Colonic mucosa (tissue), 4 donors: ENCODE measurements at regions not wholly inside any gene's neighbourhood (a gene's known extent, or its start where the extent isn't known, plus 50 kb on each side); places are given as distances from the start of the nearest gene placed in this dataset.

Source experiments
- DNase-seq: peaks from one replicate; pipeline ENCODE4 v3.0.0-alpha.2; 2020
- H3K27ac ChIP-seq: fragments of 200-600 bp; one replicate; pipeline ENCODE4 v1.8.0; 2021
- H3K27me3 ChIP-seq: fragments of 200-600 bp; one replicate; pipeline ENCODE4 v1.8.0; 2021
- H3K36me3 ChIP-seq: fragments of 200-600 bp; one replicate; pipeline ENCODE4 v1.8.0; 2021
- H3K4me1 ChIP-seq: fragments of 200-600 bp; one replicate; pipeline ENCODE4 v1.8.0; 2021; ENCODE audit warnings: mild to moderate bottlenecking
- H3K4me3 ChIP-seq: fragments of 200-600 bp; one replicate; pipeline ENCODE4 v1.8.0; 2021
- H3K9ac ChIP-seq, 2 donors: one replicate each; pipeline ENCODE4 v1.7.0; 2013; ENCODE audit warnings: control low read depth in 2 of 2, low read depth in 2 of 2, low read length in 2 of 2
- H3K9me3 ChIP-seq: fragments of 200-600 bp; one replicate; pipeline ENCODE4 v1.8.0; 2021
- CTCF ChIP-seq: fragments of 200-600 bp; IDR thresholded peaks from one replicate; pipeline ENCODE4 v1.8.0; 2022; ENCODE audit warnings: antibody characterized with exemption, mild to moderate bottlenecking
- intact Hi-C: fragments of 100-400 bp; cut with DNase I; formaldehyde crosslinking; loops from one replicate; pipeline ENCODE4 v1.14.1; 2022
- donor health status: healthy.
- donor health status: DM: no; HTN: no; CAD: no.
- donor health status: DM: no; HTN: no; CAD: no.

- intact Hi-C loops: no loop called here
- no peak overlapping the region for H3K4me3 ChIP-seq
- no peak for TF ChIP-seq CTCF
- no peak for DNase-seq
- H3K36me3 ChIP-seq: no peaks in the 10 kb centered on the region
- H3K9me3 ChIP-seq: no peaks in the 10 kb centered on the region
- H3K9ac ChIP-seq: no peak overlapping the region
- H3K27ac ChIP-seq: no peak overlapping the region
- no peaks in the 10 kb centered on the region for H3K4me1 ChIP-seq
- no peaks in the 10 kb centered on the region for H3K27me3 ChIP-seq
These were observed 516.9 kb upstream of the ZNF608 start for GRCh38 chr5:125263356-125263755.

DNA sequence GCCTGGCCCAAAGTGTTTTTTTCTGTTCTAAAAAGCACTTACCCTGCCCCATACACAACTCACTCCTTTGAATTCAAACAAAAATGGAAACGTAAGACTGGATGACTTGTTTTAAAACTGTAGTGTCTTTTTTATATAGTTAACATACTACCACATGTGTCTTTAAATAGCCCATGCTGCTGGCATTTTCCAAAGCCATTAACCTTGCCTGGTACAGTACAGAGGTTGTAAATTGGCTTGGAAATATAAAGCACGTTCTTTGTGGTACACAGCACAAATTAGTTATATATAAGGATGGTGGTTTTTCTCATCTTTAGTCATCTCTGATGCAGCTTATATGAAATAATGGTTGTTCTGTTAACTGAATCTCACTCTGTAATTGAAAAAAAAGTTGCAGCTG, 519.7 kb upstream of the ZNF608 start:
- intact Hi-C loops: no loop called here
- H3K4me3 ChIP-seq: no peak overlapping the region

DNA sequence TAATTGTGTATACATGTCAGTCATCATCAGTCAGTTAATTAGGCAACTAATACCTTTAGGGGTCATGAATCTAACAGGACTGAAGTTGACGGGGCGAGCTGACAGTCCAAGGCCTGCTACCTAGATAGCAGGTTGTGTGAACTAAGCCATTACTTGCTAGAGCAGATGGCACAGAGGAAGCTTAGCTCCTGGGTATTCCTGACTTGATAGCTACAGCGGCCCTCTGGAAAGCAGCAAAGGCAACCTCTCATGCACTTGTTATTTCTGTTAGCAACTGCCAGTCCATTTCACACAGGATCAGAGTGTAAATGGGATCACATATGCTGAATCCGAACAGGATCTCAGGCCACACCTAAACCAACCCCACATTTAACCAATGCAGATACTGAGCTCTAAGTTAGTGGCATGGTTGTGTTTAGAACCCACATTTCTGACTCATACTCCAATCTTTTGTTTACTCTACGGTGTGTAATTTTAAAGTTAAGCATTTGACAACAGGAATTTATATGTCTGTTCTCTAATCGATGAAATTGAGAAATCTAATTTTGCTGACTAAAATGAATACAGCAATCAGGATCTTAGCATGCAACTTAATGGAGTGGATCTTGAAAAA, 521.3 kb upstream of the ZNF608 start:
- H3K36me3 ChIP-seq: no peaks in the 10 kb centered on the region
- no peak overlapping the region for H3K9ac ChIP-seq
- DNase-seq: no peak
- H3K9me3 ChIP-seq: no peaks in the 10 kb centered on the region
- H3K4me1 ChIP-seq: no peaks in the 10 kb centered on the region
- no peak overlapping the region for H3K4me3 ChIP-seq
- intact Hi-C loops: no loop called here
- no peak overlapping the region for H3K27ac ChIP-seq
- TF ChIP-seq CTCF: no peak
- H3K27me3 ChIP-seq: no peaks in the 10 kb centered on the region

More for the DNA sequence above, 519.7 kb upstream of the ZNF608 start:
- no peaks in the 10 kb centered on the region for H3K9me3 ChIP-seq
- no peak overlapping the region for H3K27ac ChIP-seq
- no peaks in the 10 kb centered on the region for H3K4me1 ChIP-seq
- no peak overlapping the region for H3K9ac ChIP-seq
- no peak for DNase-seq
- TF ChIP-seq CTCF: no peak
- no peaks in the 10 kb centered on the region for H3K36me3 ChIP-seq
- no peaks in the 10 kb centered on the region for H3K27me3 ChIP-seq

DNA sequence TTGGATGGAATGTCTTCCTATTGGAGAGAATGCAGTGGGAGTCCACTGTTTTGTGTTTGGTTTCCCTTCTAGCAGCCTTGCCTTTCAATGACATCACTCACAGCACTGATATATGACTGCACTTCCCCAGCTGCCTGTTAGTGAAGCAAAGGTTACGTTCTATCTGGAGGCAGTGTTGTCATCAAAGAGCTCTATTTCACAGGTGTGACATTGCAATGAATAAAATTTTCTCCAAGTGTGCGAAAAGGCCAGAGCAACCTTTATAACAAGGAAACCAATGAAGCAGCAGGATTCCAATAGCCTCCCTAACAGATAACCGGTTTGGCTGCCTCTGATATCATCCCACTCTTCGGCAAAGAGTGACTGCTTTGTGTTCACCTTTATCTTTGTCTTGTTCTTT, 523.5 kb upstream of the ZNF608 start:
- DNase-seq: no peak
- H3K27me3 ChIP-seq: no peaks in the 10 kb centered on the region
- no peaks in the 10 kb centered on the region for H3K36me3 ChIP-seq
- H3K4me1 ChIP-seq: no peaks in the 10 kb centered on the region
- intact Hi-C loops: no loop called here
- no peak for TF ChIP-seq CTCF
- H3K4me3 ChIP-seq: no peak overlapping the region
- H3K9ac ChIP-seq: no peak overlapping the region
- no peak overlapping the region for H3K27ac ChIP-seq
- H3K9me3 ChIP-seq: no peaks in the 10 kb centered on the region

- Histone ChIP-seq H3K36me3 (no peaks in the 10 kb centered on the region), H3K27me3 (no peaks in the 10 kb centered on the region), H3K9me3 (no peaks in the 10 kb centered on the region), H3K27ac (no peak overlapping the region), H3K4me1 (no peaks in the 10 kb centered on the region), H3K9ac (no peak overlapping the region), H3K4me3 (no peak overlapping the region)
- DNase-seq: no peak
- TF ChIP-seq CTCF: no peak
- intact Hi-C loops: no loop called here
These were observed 525.9 kb upstream of the ZNF608 start for GRCh38 chr5:125272357-125272756.
